HL-60 (cell line): ENCODE measurements at regions not wholly inside any gene's neighbourhood (a gene's known extent, or its start where the extent isn't known, plus 50 kb on each side); places are given as distances from the start of the nearest gene placed in this dataset.
"Not testable (repeated sequence)": the region's sequence is repeated elsewhere in the genome, so short reads cannot be mapped to it uniquely, and the experiment has no call there.

Source experiments
- DNase-seq, 2 experiments: peaks; one replicate each; pipeline ENCODE4 v3.0.0-alpha.2; 2010 to 2020; ENCODE audit warnings: low read depth in 1 of 2, low spot score in 1 of 2
- H3K27ac ChIP-seq: fragments of 250-450 bp; sonication (Bioruptor Pico); replicated peaks from 2 replicates; pipeline ENCODE4 v1.5.1; 2020; ENCODE audit warnings: mild to moderate bottlenecking, moderate library complexity
- H3K27me3 ChIP-seq: fragments of 250-450 bp; sonication (Bioruptor Pico); 2 replicates; pipeline ENCODE4 v1.5.1; 2021; ENCODE audit warnings: mild to moderate bottlenecking, moderate library complexity; ENCODE audit not compliant: insufficient read depth, poor library complexity, severe bottlenecking
- H3K4me3 ChIP-seq: replicated peaks from 2 replicates; pipeline ENCODE4 v1.5.1; 2011; ENCODE audit warnings: mild to moderate bottlenecking, control low read depth, low read length; ENCODE audit not compliant: insufficient read depth
- GABPA ChIP-seq: IDR thresholded peaks from 2 replicates; pipeline ENCODE4 v1.6.1; 2012; ENCODE audit warnings: low read depth
- POLR2AphosphoS5 ChIP-seq: IDR thresholded peaks from 2 replicates; pipeline ENCODE4 v1.6.1; 2012; ENCODE audit warnings: low read depth
- REST ChIP-seq: IDR thresholded peaks from 2 replicates; pipeline ENCODE4 v1.6.1; 2012; ENCODE audit warnings: low read depth; ENCODE audit not compliant: insufficient replicate concordance
- SPI1 ChIP-seq: IDR thresholded peaks from 2 replicates; pipeline ENCODE4 v1.6.1; 2012; ENCODE audit warnings: low read depth, mild to moderate bottlenecking, borderline replicate concordance
- TF ChIP-seq, protein P1 (sequence below): IDR thresholded peaks from one replicate; pipeline ENCODE4 v1.5.1; 2011; ENCODE audit warnings: low read length, control low read depth, inconsistent platforms; ENCODE audit not compliant: insufficient read depth

DNA sequence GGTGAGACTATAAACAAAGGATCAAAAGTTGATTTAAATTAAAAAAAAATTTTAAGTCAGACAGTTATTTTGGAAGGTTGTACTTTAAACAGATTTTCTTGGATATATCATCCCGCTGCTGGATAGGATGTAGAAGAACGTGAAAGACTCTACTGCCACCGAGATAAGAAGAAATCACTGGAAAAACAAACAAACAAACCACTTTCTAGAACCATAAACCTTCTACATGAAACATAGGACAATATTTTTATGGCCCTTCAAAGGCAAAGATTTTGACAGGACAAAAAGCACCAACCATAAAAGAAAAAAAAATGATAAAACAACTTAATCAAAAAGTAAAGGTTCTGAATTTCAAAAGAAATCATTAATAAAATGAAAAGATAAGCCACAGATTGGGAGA, 268.2 kb upstream of the DAAM1 start:
- TF ChIP-seq POLR2AphosphoS5: no peak
- TF ChIP-seq SPI1: no peak
- no peak for TF ChIP-seq GABPA
- TF ChIP-seq REST: no peak
- TF ChIP-seq, protein P1, sequence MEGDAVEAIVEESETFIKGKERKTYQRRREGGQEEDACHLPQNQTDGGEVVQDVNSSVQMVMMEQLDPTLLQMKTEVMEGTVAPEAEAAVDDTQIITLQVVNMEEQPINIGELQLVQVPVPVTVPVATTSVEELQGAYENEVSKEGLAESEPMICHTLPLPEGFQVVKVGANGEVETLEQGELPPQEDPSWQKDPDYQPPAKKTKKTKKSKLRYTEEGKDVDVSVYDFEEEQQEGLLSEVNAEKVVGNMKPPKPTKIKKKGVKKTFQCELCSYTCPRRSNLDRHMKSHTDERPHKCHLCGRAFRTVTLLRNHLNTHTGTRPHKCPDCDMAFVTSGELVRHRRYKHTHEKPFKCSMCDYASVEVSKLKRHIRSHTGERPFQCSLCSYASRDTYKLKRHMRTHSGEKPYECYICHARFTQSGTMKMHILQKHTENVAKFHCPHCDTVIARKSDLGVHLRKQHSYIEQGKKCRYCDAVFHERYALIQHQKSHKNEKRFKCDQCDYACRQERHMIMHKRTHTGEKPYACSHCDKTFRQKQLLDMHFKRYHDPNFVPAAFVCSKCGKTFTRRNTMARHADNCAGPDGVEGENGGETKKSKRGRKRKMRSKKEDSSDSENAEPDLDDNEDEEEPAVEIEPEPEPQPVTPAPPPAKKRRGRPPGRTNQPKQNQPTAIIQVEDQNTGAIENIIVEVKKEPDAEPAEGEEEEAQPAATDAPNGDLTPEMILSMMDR: no peak
- no peak overlapping the region for H3K4me3 ChIP-seq
- H3K27ac ChIP-seq: no peak overlapping the region
- H3K27me3 ChIP-seq: no peaks in the 10 kb centered on the region
- no peak for DNase-seq

DNA sequence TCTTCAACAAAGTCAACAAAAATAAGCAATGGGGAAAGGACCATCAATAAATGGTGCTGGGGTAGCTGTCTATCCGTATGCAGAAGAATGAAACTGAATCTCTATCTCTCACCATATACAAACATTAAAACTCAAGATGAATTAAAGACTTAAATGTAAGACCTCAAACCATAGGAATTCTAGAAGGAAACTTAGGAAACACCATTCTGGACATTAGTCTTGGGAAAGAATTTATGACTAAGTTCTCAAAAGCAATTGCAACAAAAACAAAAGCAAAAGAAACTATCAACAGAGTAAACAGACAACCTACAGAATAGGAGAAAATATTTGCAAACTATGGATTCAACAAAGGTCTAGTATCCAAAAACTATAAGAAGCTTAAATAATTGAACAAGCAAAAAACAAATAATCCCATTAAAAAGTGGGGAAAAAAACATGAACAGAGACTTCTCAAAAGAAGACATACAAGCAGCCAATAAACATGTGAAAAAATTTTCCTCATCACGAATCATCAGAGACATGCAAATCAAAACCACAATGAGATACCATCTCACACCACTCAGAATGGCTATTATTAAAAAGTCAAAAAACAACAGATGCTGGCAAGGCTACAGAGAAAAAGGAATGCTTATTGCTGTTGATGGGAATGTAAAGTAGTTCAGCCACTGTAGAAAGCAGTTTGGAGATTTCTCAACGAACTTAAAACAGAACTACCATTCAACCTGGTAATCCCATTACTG, 266.1 kb upstream of the DAAM1 start:
- DNase-seq, H3K27me3 ChIP-seq, H3K4me3 ChIP-seq, H3K27ac ChIP-seq: not testable (repeated sequence)

- H3K27ac ChIP-seq: no peak overlapping the region
- peaks cover 5% of the 10 kb centered on the region for H3K27me3 ChIP-seq
- H3K4me3 ChIP-seq: no peak overlapping the region
- TF ChIP-seq REST (no peak), POLR2AphosphoS5 (no peak), GABPA (no peak), SPI1 (no peak)
- TF ChIP-seq, protein P1: no peak
- DNase-seq: no peak
These were observed 264.6 kb upstream of the DAAM1 start for GRCh38 chr14:58923751-58924405.

- TF ChIP-seq, protein P1: no peak
- no peak for TF ChIP-seq GABPA
- TF ChIP-seq SPI1: no peak
- no peak for TF ChIP-seq POLR2AphosphoS5
- no peak for TF ChIP-seq REST
- no peak overlapping the region for H3K27ac ChIP-seq
- H3K27me3 ChIP-seq: peaks cover 2% of the 10 kb centered on the region
- DNase-seq: no peak
- H3K4me3 ChIP-seq: no peak overlapping the region
These were observed 246.8 kb upstream of the DAAM1 start for GRCh38 chr14:58941629-58942028.
